ENCODE measurements at regions not wholly inside any gene's neighbourhood (a gene's known extent, or its start where the extent isn't known, plus 50 kb on each side); places are given as distances from the start of the nearest gene placed in this dataset.

DNA sequence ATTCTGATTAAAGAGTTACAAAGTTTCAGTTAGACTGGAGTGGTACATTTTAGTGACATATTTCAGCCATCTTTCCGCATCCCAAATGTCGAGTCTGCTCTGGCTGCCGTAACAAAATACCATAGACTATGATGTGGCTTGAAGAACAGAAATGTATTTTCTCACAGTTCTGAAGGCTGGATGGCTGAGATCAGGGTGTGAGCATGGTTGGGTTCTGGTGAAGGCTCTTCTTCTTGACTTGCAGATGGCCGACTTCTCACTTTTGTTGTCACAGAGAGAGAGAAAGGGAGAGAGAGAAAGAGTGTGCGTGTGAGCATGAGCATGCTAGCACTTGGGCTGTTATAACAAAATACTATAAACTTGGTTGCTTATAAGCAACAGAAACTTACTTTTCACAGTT is 335.4 kb upstream of the RAG2 start:
- Histone ChIP-seq H3K27ac (ENCODE audit: low read depth, low read length) (no peak overlapping the region), H3K4me1 (ENCODE audit: insufficient read depth, low read length) (no peaks in the 10 kb centered on the region), H3K36me3 (ENCODE audit: insufficient read depth, low read length) (no peaks in the 10 kb centered on the region), H3K4me3 (ENCODE audit: low read depth in 1 of 2, low read length in 2 of 2) (no peak overlapping the region), H3K9ac (ENCODE audit: low read length) (no peak overlapping the region), H3K9me3 (ENCODE audit: low read length) (no peaks in the 10 kb centered on the region), H3K27me3 (ENCODE audit: control insufficient read depth in 1 of 2, insufficient read depth in 2 of 2, low read length in 2 of 2) (no peaks in the 10 kb centered on the region)

DNA sequence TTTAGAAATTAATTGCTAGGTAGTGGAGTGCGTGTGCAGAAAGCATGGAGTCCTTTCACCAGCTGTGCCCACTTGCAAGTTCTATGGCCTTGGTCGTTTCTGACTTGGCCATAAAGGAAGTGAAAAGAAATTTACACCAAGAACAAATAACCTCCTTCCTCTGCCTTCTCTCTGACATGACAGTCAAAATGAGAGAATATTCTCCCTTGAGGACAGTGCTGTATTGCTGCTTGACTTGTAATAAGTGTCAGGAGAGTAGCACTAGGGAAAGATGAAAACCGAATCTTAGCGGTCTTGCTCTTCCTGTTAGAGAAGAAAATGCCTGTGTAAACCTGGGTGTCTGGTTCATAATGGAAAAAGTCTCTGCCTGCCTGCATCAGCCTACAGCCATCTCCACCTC is 333.1 kb upstream of the RAG2 start:
- no peaks in the 10 kb centered on the region for H3K27me3 ChIP-seq (ENCODE audit: control insufficient read depth in 1 of 2, insufficient read depth in 2 of 2, low read length in 2 of 2)
- H3K4me3 ChIP-seq (ENCODE audit: low read depth in 1 of 2, low read length in 2 of 2) = no peak overlapping the region
- H3K4me1 ChIP-seq (ENCODE audit: insufficient read depth, low read length) = no peaks in the 10 kb centered on the region
- H3K9me3 ChIP-seq (ENCODE audit: low read length) = no peaks in the 10 kb centered on the region
- H3K36me3 ChIP-seq (ENCODE audit: insufficient read depth, low read length) = no peaks in the 10 kb centered on the region
- H3K27ac ChIP-seq (ENCODE audit: low read depth, low read length) = no peak overlapping the region
- no peak overlapping the region for H3K9ac ChIP-seq (ENCODE audit: low read length)

DNA sequence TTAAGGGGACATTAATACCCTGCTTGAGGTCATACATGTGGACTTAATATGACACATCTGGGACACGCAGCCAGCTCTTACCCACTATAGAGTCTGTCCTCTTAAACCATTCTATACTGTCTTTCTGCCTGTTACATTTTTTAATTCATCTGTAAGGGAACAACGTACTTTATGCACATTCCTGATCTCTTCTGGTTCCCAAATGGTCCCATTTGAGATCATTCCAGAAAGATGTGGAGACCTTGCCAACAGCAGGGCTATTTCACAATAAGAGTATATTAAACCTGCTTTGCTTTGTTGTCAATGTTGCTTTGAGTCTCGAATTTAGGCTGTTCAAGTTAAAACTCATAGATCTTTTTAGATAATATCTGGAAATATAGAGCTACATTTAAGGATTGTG is 332.2 kb upstream of the RAG2 start:
- H3K27ac ChIP-seq (ENCODE audit: low read depth, low read length) = no peak overlapping the region
- H3K36me3 ChIP-seq (ENCODE audit: insufficient read depth, low read length) = no peaks in the 10 kb centered on the region
- H3K9ac ChIP-seq (ENCODE audit: low read length) = no peak overlapping the region
- H3K9me3 ChIP-seq (ENCODE audit: low read length) = no peaks in the 10 kb centered on the region
- no peaks in the 10 kb centered on the region for H3K27me3 ChIP-seq (ENCODE audit: control insufficient read depth in 1 of 2, insufficient read depth in 2 of 2, low read length in 2 of 2)
- H3K4me1 ChIP-seq (ENCODE audit: insufficient read depth, low read length) = no peaks in the 10 kb centered on the region
- H3K4me3 ChIP-seq (ENCODE audit: low read depth in 1 of 2, low read length in 2 of 2) = no peak overlapping the region

DNA sequence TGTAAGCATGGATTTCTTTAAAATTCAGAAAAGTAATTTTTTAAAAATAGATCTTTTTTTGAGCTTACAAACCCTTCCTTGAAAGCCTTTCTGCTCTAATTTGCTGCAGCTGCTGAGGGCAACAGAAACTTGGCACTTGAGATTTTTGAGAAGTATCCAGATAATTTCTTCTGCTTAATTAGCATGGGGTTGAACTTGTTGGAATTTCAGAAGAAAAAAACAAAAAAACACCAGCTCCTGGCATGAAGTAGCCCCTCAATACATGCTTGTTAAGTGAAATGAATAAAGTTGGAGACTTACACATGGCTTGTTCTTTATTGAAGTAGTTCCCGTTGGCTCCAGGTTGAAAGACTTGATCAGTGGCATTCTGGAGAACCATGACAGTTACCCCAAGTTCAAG is 331.4 kb upstream of the RAG2 start:
- Histone ChIP-seq H3K9me3 (ENCODE audit: low read length) (no peaks in the 10 kb centered on the region), H3K4me1 (ENCODE audit: insufficient read depth, low read length) (no peaks in the 10 kb centered on the region), H3K36me3 (ENCODE audit: insufficient read depth, low read length) (no peaks in the 10 kb centered on the region), H3K27ac (ENCODE audit: low read depth, low read length) (no peak overlapping the region), H3K9ac (ENCODE audit: low read length) (no peak overlapping the region), H3K4me3 (ENCODE audit: low read depth in 1 of 2, low read length in 2 of 2) (no peak overlapping the region), H3K27me3 (ENCODE audit: control insufficient read depth in 1 of 2, insufficient read depth in 2 of 2, low read length in 2 of 2) (no peaks in the 10 kb centered on the region)

DNA sequence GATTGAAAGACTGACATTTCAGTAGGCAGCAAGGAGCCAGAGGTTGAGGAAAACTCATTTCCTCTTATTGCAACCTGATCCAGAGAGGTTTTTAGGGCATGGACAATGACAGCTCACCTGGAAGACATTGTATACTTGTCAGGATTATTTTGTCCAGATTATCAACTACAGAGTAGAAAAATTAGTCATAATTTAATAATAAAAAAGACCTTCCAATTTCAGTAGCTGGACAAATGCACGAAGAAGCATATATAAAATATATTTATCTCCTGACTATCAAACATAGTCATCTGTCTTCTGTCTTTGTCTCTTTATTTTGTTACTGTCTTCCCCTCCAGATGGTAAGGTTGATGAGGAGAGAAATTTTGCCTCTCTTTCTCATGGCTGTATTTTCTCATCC is 330.6 kb upstream of the RAG2 start:
- no peaks in the 10 kb centered on the region for H3K4me1 ChIP-seq (ENCODE audit: insufficient read depth, low read length)
- H3K27ac ChIP-seq (ENCODE audit: low read depth, low read length) = no peak overlapping the region
- no peak overlapping the region for H3K4me3 ChIP-seq (ENCODE audit: low read depth in 1 of 2, low read length in 2 of 2)
- H3K9me3 ChIP-seq (ENCODE audit: low read length) = no peaks in the 10 kb centered on the region
- no peak overlapping the region for H3K9ac ChIP-seq (ENCODE audit: low read length)
- H3K27me3 ChIP-seq (ENCODE audit: control insufficient read depth in 1 of 2, insufficient read depth in 2 of 2, low read length in 2 of 2) = no peaks in the 10 kb centered on the region
- no peaks in the 10 kb centered on the region for H3K36me3 ChIP-seq (ENCODE audit: insufficient read depth, low read length)

DNA sequence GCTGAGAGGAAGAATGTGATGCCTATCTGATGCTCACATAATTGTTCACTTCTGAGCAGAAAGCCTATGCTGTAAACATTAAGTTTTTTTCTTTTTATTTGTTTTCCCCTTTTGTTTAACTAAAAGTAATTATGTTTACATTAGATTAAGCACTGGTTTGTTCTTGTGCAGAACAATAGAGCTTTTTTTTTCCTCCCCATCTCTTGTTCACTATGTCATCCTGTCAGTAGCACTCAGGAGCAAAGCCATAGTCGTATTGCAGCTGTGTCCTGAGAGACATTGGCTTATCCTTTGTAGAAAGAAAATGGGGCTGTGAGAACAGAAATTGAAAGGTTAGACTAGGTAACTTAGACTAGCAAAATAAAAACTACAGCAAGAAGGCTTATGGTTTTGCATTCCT is 301.8 kb upstream of the RAG2 start:
- no peaks in the 10 kb centered on the region for H3K9me3 ChIP-seq (ENCODE audit: low read length)
- no peak overlapping the region for H3K4me3 ChIP-seq (ENCODE audit: low read depth in 1 of 2, low read length in 2 of 2)
- no peaks in the 10 kb centered on the region for H3K27me3 ChIP-seq (ENCODE audit: control insufficient read depth in 1 of 2, insufficient read depth in 2 of 2, low read length in 2 of 2)
- no peaks in the 10 kb centered on the region for H3K4me1 ChIP-seq (ENCODE audit: insufficient read depth, low read length)
- H3K9ac ChIP-seq (ENCODE audit: low read length) = no peak overlapping the region
- H3K36me3 ChIP-seq (ENCODE audit: insufficient read depth, low read length) = no peaks in the 10 kb centered on the region
- no peak overlapping the region for H3K27ac ChIP-seq (ENCODE audit: low read depth, low read length)

DNA sequence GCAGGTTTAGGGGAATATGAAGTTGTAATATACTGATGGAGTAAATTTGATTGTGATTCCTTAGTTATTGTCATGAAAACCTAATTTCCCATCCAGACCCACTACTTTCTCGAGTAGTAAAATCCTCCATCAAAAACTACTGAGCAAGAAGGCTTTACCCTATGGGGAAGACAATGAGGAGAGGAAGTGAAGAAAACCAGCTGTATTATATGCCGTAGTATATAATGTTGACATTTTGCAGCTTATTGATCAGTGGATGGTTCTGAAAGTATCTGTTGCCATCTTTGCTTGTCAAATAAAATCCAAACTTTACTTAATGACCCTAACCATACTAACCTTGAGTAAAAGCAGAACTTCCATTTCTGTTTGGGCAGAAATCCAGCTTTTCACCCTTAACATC is 292.8 kb upstream of the RAG2 start:
- Histone ChIP-seq H3K4me1 (ENCODE audit: insufficient read depth, low read length) (no peaks in the 10 kb centered on the region), H3K27me3 (ENCODE audit: control insufficient read depth in 1 of 2, insufficient read depth in 2 of 2, low read length in 2 of 2) (no peaks in the 10 kb centered on the region), H3K36me3 (ENCODE audit: insufficient read depth, low read length) (no peaks in the 10 kb centered on the region), H3K9ac (ENCODE audit: low read length) (no peak overlapping the region), H3K27ac (ENCODE audit: low read depth, low read length) (no peak overlapping the region), H3K9me3 (ENCODE audit: low read length) (no peaks in the 10 kb centered on the region), H3K4me3 (ENCODE audit: low read depth in 1 of 2, low read length in 2 of 2) (no peak overlapping the region)

DNA sequence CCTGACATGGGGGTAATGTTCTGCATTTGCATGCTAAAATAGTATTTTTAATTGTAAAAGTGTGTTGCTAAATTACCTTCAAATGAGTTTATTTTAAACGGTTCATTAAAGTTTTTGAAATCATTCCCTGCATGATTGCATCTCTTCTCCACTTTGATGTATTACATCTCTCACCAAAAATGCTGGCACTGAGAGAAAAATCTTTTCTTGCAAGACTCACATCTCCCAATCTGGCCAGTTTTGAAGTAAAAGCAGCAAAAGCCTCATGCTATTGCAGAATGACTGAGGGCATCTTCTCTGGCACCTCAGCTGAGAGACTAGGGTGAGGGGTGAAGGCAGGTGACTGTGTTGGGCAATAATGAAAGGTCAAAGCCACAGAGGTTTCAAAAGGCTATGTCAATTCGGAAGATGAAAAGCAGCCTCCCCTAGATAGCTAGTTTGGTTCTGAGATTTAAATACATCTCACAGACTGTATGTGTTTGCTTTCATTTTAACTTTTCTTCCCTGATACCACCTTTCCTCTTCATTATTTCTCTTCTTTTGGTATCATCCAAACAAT is 292.2 kb upstream of the RAG2 start:
- H3K9me3 ChIP-seq (ENCODE audit: low read length) = no peaks in the 10 kb centered on the region
- H3K27me3 ChIP-seq (ENCODE audit: control insufficient read depth in 1 of 2, insufficient read depth in 2 of 2, low read length in 2 of 2) = no peaks in the 10 kb centered on the region
- no peaks in the 10 kb centered on the region for H3K36me3 ChIP-seq (ENCODE audit: insufficient read depth, low read length)
- H3K27ac ChIP-seq (ENCODE audit: low read depth, low read length) = no peak overlapping the region
- H3K4me1 ChIP-seq (ENCODE audit: insufficient read depth, low read length) = no peaks in the 10 kb centered on the region
- H3K4me3 ChIP-seq (ENCODE audit: low read depth in 1 of 2, low read length in 2 of 2) = no peak overlapping the region
- H3K9ac ChIP-seq (ENCODE audit: low read length) = no peak overlapping the region

DNA sequence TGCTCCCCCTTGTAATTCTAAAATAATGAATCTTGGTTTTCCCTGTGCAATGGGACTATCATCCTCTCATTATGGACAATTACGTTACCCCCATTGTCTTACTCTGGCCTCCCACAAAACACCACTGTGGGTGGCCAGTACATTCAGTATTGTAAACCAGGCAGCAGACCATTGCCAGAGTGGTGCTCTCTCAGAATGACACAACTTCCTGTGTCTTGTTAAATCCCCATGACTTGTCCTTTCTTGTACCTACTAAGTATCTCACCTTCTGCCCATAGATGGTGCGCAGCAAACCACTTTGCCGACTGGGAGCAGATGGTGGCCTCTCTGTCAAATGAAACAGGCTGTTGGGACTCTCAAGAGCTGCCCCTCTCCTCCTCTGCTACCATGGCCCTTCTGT is 287.1 kb upstream of the RAG2 start:
- H3K4me1 ChIP-seq (ENCODE audit: insufficient read depth, low read length) = no peaks in the 10 kb centered on the region
- H3K4me3 ChIP-seq (ENCODE audit: low read depth in 1 of 2, low read length in 2 of 2) = no peak overlapping the region
- no peaks in the 10 kb centered on the region for H3K36me3 ChIP-seq (ENCODE audit: insufficient read depth, low read length)
- H3K9me3 ChIP-seq (ENCODE audit: low read length) = no peaks in the 10 kb centered on the region
- H3K9ac ChIP-seq (ENCODE audit: low read length) = no peak overlapping the region
- no peak overlapping the region for H3K27ac ChIP-seq (ENCODE audit: low read depth, low read length)
- no peaks in the 10 kb centered on the region for H3K27me3 ChIP-seq (ENCODE audit: control insufficient read depth in 1 of 2, insufficient read depth in 2 of 2, low read length in 2 of 2)

DNA sequence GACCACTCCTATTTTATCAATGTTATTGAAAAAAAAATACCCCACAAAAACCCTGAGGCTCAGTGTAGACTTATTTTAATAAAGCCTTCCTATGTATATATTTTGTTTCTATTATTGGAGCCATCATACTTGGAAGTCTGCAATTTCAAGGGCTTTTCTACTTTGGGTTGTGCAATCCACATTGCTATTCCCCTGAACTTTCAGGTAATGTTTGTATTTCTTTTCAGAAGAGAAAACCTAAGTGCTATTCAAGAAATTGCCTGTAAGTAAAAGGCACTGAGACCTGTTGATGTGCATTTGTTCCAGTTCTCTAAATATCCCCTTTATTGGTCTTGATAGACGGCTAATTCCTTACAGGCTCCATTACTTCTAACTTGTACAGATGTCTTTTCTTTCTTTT is 280.7 kb upstream of the RAG2 start:
- Histone ChIP-seq H3K9me3 (ENCODE audit: low read length) (no peaks in the 10 kb centered on the region), H3K27ac (ENCODE audit: low read depth, low read length) (no peak overlapping the region), H3K9ac (ENCODE audit: low read length) (no peak overlapping the region)

DNA sequence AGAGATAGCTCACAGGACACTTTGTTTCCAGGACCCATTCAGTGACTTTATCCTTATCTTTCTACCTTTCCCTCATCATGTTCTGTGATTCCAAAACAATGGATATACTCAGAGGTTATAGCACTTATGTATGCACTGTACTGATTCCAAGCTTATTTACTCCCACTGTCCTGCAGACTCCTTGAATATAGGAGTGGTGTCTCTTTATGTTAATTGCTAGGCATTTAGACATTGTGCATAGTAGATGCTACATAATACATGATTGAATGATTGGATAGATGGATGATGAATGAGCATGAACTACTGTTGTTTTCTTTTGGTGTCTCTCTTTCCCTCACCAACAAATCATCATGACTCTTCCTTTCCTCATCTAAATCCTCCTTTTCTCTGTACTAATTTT is 279.1 kb upstream of the RAG2 start:
- Histone ChIP-seq H3K4me3 (ENCODE audit: low read depth in 1 of 2, low read length in 2 of 2) (no peak overlapping the region), H3K36me3 (ENCODE audit: insufficient read depth, low read length) (no peaks in the 10 kb centered on the region), H3K27ac (ENCODE audit: low read depth, low read length) (no peak overlapping the region), H3K4me1 (ENCODE audit: insufficient read depth, low read length) (no peaks in the 10 kb centered on the region), H3K9ac (ENCODE audit: low read length) (no peak overlapping the region), H3K9me3 (ENCODE audit: low read length) (no peaks in the 10 kb centered on the region), H3K27me3 (ENCODE audit: control insufficient read depth in 1 of 2, insufficient read depth in 2 of 2, low read length in 2 of 2) (no peaks in the 10 kb centered on the region)

More for the DNA sequence above, 280.7 kb upstream of the RAG2 start:
- H3K4me1 ChIP-seq (ENCODE audit: insufficient read depth, low read length) = no peaks in the 10 kb centered on the region
- no peaks in the 10 kb centered on the region for H3K27me3 ChIP-seq (ENCODE audit: control insufficient read depth in 1 of 2, insufficient read depth in 2 of 2, low read length in 2 of 2)
- no peak overlapping the region for H3K4me3 ChIP-seq (ENCODE audit: low read depth in 1 of 2, low read length in 2 of 2)
- no peaks in the 10 kb centered on the region for H3K36me3 ChIP-seq (ENCODE audit: insufficient read depth, low read length)

DNA sequence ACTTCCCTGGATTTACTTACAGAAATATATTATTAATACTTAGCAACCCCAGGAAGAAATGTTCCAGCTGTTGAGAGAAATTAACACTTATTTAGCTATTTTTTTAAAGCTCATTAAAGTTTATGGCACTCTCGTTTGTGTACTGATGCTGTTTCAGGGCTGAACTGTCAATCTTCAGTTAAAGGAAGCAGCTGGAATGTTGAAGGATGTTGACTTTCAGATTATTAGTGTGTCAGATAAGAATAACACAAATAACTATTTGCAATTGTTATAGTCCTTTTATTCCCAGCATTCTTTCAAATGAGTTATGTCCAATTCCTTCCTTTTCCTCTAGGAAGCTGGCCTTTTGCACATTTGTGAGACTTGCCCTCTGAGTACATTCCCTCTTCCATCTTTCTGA is 278.2 kb upstream of the RAG2 start:
- no peaks in the 10 kb centered on the region for H3K36me3 ChIP-seq (ENCODE audit: insufficient read depth, low read length)
- no peaks in the 10 kb centered on the region for H3K9me3 ChIP-seq (ENCODE audit: low read length)
- H3K4me3 ChIP-seq (ENCODE audit: low read depth in 1 of 2, low read length in 2 of 2) = no peak overlapping the region
- no peak overlapping the region for H3K9ac ChIP-seq (ENCODE audit: low read length)
- no peaks in the 10 kb centered on the region for H3K27me3 ChIP-seq (ENCODE audit: control insufficient read depth in 1 of 2, insufficient read depth in 2 of 2, low read length in 2 of 2)
- no peak overlapping the region for H3K27ac ChIP-seq (ENCODE audit: low read depth, low read length)
- no peaks in the 10 kb centered on the region for H3K4me1 ChIP-seq (ENCODE audit: insufficient read depth, low read length)

Measured in muscle layer of colon (tissue), 2 donors.